OCI-LY3 (cell line): ENCODE measurements at regions not wholly inside any gene's neighbourhood (a gene's known extent, or its start where the extent isn't known, plus 50 kb on each side); places are given as distances from the start of the nearest gene placed in this dataset.

Source experiments
- CTCF ChIP-seq: fragments of 200-600, 300-600 bp; sonication (generic); IDR thresholded peaks from 2 replicates; pipeline ENCODE4 v1.5.1; 2014; ENCODE audit warnings: antibody characterized with exemption, low read length, low read depth
- EZH2phosphoT487 ChIP-seq: fragments of 200-600 bp; shearing (Covaris generic); IDR thresholded peaks from 2 replicates; pipeline ENCODE4 v1.6.1; 2018; ENCODE audit warnings: antibody characterized with exemption, mixed run types, low read depth

GRCh38 chr3:27905625-27906024 is 183.5 kb upstream of the EOMES start:
- no peak for TF ChIP-seq EZH2phosphoT487
- TF ChIP-seq CTCF, result no peak
